IMR-90 (cell line): ENCODE measurements at regions not wholly inside any gene's neighbourhood (a gene's known extent, or its start where the extent isn't known, plus 50 kb on each side); places are given as distances from the start of the nearest gene placed in this dataset.

Experiments used
- ATAC-seq: fragments of 200-7000 bp; cut with Tn5 transposase; 2 replicates; pipeline ENCODE4 v1.9.1; 2020; ENCODE audit warnings: low read depth, mild to moderate bottlenecking, moderate library complexity
- BruUV-seq: library from RNA; stranded (reverse); fragments of 400-500 nt; replicated peaks from 2 replicates; lab custom pipeline; 2021; lab: Mats Ljungman, UMichigan
- CTCF ChIA-PET: fragments of 300-600 bp; formaldehyde crosslinking; extraction: SDS; loops from one replicate; lab custom pipeline; 2021; ENCODE audit warnings: antibody characterized with exemption; lab: Yijun Ruan, JAX
- POLR2A ChIA-PET: fragments of 300-600 bp; sonication (Branson Sonifier 250); formaldehyde crosslinking; loops from one replicate; lab custom pipeline; 2022; ENCODE audit warnings: antibody characterized with exemption; ENCODE audit not compliant: unreplicated experiment; lab: Charles Lee
- DNase-seq: peaks from one replicate; pipeline ENCODE4 v3.0.0; 2013
- H2AFZ ChIP-seq: replicated peaks from 2 replicates; pipeline ENCODE3; 2013; ENCODE audit warnings: low read length, mild to moderate bottlenecking; ENCODE audit not compliant: poor library complexity
- H2AK5ac ChIP-seq: 2 replicates; pipeline ENCODE4 v1.6.1; 2013; ENCODE audit warnings: low read depth, low read length, inconsistent platforms
- H2AK9ac ChIP-seq: replicated peaks from 2 replicates; pipeline ENCODE3; 2013; ENCODE audit warnings: mild to moderate bottlenecking, low read depth, low read length, moderate library complexity; ENCODE audit not compliant: poor library complexity
- H2BK120ac ChIP-seq: 2 replicates; pipeline ENCODE4 v1.6.1; 2013; ENCODE audit warnings: low read depth, low read length, inconsistent platforms
- H2BK15ac ChIP-seq: 3 replicates; pipeline ENCODE4 v1.6.1; 2013; ENCODE audit warnings: low read depth, low read length, inconsistent platforms
- H2BK20ac ChIP-seq: 2 replicates; pipeline ENCODE4 v1.6.1; 2013; ENCODE audit warnings: low read depth, mild to moderate bottlenecking, inconsistent platforms, low read length, moderate library complexity
- H2BK5ac ChIP-seq: 2 replicates; pipeline ENCODE4 v1.6.1; 2013; ENCODE audit warnings: mild to moderate bottlenecking, low read depth, low read length, inconsistent platforms; ENCODE audit not compliant: poor library complexity, severe bottlenecking
- H3K14ac ChIP-seq: replicated peaks from 2 replicates; pipeline ENCODE4 v1.6.1; 2013; ENCODE audit warnings: low read depth, low read length, inconsistent platforms
- H3K18ac ChIP-seq: 2 replicates; pipeline ENCODE4 v1.6.1; 2013; ENCODE audit warnings: low read depth, low read length, control low read depth
- H3K23ac ChIP-seq: 2 replicates; pipeline ENCODE4 v1.6.1; 2013; ENCODE audit warnings: low read depth, low read length, inconsistent platforms
- H3K27ac ChIP-seq: 2 replicates; pipeline ENCODE4 v1.5.1; 2013; ENCODE audit warnings: mild to moderate bottlenecking, control low read depth, low read length; ENCODE audit not compliant: insufficient read depth
- H3K27me3 ChIP-seq: 2 replicates; pipeline ENCODE4 v1.6.1; 2013; ENCODE audit warnings: low read length; ENCODE audit not compliant: control insufficient read depth, insufficient read depth
- H3K36me3 ChIP-seq: 2 replicates; pipeline ENCODE4 v1.6.1; 2013; ENCODE audit warnings: low read length, mixed read lengths; ENCODE audit not compliant: control insufficient read depth, insufficient read depth
- H3K4ac ChIP-seq: 2 replicates; pipeline ENCODE4 v1.6.1; 2013; ENCODE audit warnings: low read depth, low read length, inconsistent platforms
- H3K4me1 ChIP-seq: 2 replicates; pipeline ENCODE4 v1.6.1; 2013; ENCODE audit warnings: low read length, mixed read lengths; ENCODE audit not compliant: control insufficient read depth, insufficient read depth
- H3K4me2 ChIP-seq: 2 replicates; pipeline ENCODE4 v1.6.1; 2013; ENCODE audit warnings: low read depth, mild to moderate bottlenecking, control low read depth, low read length, moderate library complexity
- H3K4me3 ChIP-seq: 2 replicates; pipeline ENCODE4 v1.5.1; 2013; ENCODE audit warnings: low read depth, mild to moderate bottlenecking, control low read depth, low read length, moderate library complexity; ENCODE audit not compliant: insufficient read depth
- H3K56ac ChIP-seq: 2 replicates; pipeline ENCODE4 v1.6.1; 2013; ENCODE audit warnings: low read length, inconsistent platforms; ENCODE audit not compliant: insufficient read depth; ENCODE audit errors: extremely low read depth
- H3K79me1 ChIP-seq, 2 experiments: 2 replicates each; pipeline ENCODE4 v1.6.1; 2013; ENCODE audit warnings: low read length in 2 of 2, inconsistent platforms in 1 of 2, low read depth in 1 of 2
- H3K9ac ChIP-seq: 2 replicates; pipeline ENCODE4 v1.6.1; 2013; ENCODE audit warnings: low read depth, low read length, control low read depth
- H3K9me1 ChIP-seq: 2 replicates; pipeline ENCODE4 v1.6.1; 2013; ENCODE audit warnings: low read length, inconsistent platforms; ENCODE audit not compliant: insufficient read depth
- H3K9me3 ChIP-seq: 2 replicates; pipeline ENCODE4 v1.6.1; 2013; ENCODE audit warnings: low read length; ENCODE audit not compliant: control insufficient read depth, insufficient read depth
- H4K20me1 ChIP-seq: 2 replicates; pipeline ENCODE4 v1.6.1; 2013; ENCODE audit warnings: low read length, inconsistent platforms; ENCODE audit not compliant: insufficient read depth
- H4K5ac ChIP-seq: 2 replicates; pipeline ENCODE4 v1.6.1; 2013; ENCODE audit warnings: mild to moderate bottlenecking, low read depth, low read length, control low read depth
- H4K8ac ChIP-seq, 2 experiments: 2 replicates each; pipeline ENCODE4 v1.6.1; 2013; ENCODE audit warnings: low read depth in 2 of 2, low read length in 2 of 2, control low read depth in 1 of 2, inconsistent platforms in 1 of 2
- H4K91ac ChIP-seq: 2 replicates; pipeline ENCODE4 v1.6.1; 2013; ENCODE audit warnings: low read depth, low read length, inconsistent platforms; ENCODE audit not compliant: insufficient read depth
- BHLHE40 ChIP-seq: fragments of 150-350 bp; IDR thresholded peaks from 2 replicates; pipeline ENCODE4 v1.6.1; 2016; ENCODE audit warnings: mild to moderate bottlenecking, low read depth, low read length
- CEBPB ChIP-seq: IDR thresholded peaks from 2 replicates; pipeline ENCODE4 v1.6.1; 2012; ENCODE audit warnings: low read depth, low read length, improper control_type of control experiment
- CHD1 ChIP-seq: IDR thresholded peaks from 2 replicates; pipeline ENCODE4 v1.6.1; 2012; ENCODE audit warnings: low read depth, low read length, improper control_type of control experiment
- CTCF ChIP-seq: conservative IDR thresholded peaks from 2 replicates; pipeline ENCODE4 v1.5.1; 2012; ENCODE audit warnings: mild to moderate bottlenecking, low read depth, low read length, improper control_type of control experiment
- ELK1 ChIP-seq: fragments of 150-350 bp; IDR thresholded peaks from 2 replicates; pipeline ENCODE4 v1.6.1; 2016; ENCODE audit warnings: low read depth, mild to moderate bottlenecking, low read length, moderate library complexity, borderline replicate concordance
- FOS ChIP-seq: fragments of 150-350 bp; IDR thresholded peaks from 2 replicates; pipeline ENCODE4 v1.6.1; 2016; ENCODE audit warnings: low read depth, low read length
- MAFK ChIP-seq: IDR thresholded peaks from 2 replicates; pipeline ENCODE4 v1.6.1; 2012; ENCODE audit warnings: low read depth, low read length, improper control_type of control experiment
- MAZ ChIP-seq: IDR thresholded peaks from 2 replicates; pipeline ENCODE4 v1.6.1; 2012; ENCODE audit warnings: low read depth, mild to moderate bottlenecking, low read length, improper control_type of control experiment, moderate library complexity, borderline replicate concordance
- MXI1 ChIP-seq: IDR thresholded peaks from 2 replicates; pipeline ENCODE4 v1.6.1; 2012; ENCODE audit warnings: low read depth, mild to moderate bottlenecking, low read length, moderate library complexity, borderline replicate concordance
- NFE2L2 ChIP-seq: fragments of 150-350 bp; IDR thresholded peaks from 2 replicates; pipeline ENCODE4 v1.6.1; 2016; ENCODE audit warnings: low read depth, mild to moderate bottlenecking, low read length
- POLR2A ChIP-seq: IDR thresholded peaks from 2 replicates; pipeline ENCODE4 v1.6.1; 2012; ENCODE audit warnings: mild to moderate bottlenecking, low read depth, low read length
- RAD21 ChIP-seq: IDR thresholded peaks from 2 replicates; pipeline ENCODE4 v1.6.1; 2012; ENCODE audit warnings: low read length, improper control_type of control experiment
- RCOR1 ChIP-seq: IDR thresholded peaks from 2 replicates; pipeline ENCODE4 v1.6.1; 2012; ENCODE audit warnings: mild to moderate bottlenecking, low read length, improper control_type of control experiment; ENCODE audit not compliant: insufficient replicate concordance
- RFX5 ChIP-seq: IDR thresholded peaks from 2 replicates; pipeline ENCODE4 v1.8.0; 2012; ENCODE audit warnings: low read depth, mild to moderate bottlenecking, low read length, moderate library complexity
- SMC3 ChIP-seq: fragments of 150-350 bp; IDR thresholded peaks from 2 replicates; pipeline ENCODE4 v1.6.1; 2016; ENCODE audit warnings: low read depth, mild to moderate bottlenecking, antibody characterized with exemption, low read length, moderate library complexity
- USF2 ChIP-seq: fragments of 150-350 bp; IDR thresholded peaks from 2 replicates; pipeline ENCODE4 v1.6.1; 2017; ENCODE audit warnings: mild to moderate bottlenecking, antibody characterized with exemption, low read length, low read depth
- WGBS, 2 experiments: methylation state at CpG; one replicate each; pipeline versions ENCODE4 v1.1.5 to v1.1.7; 2013; ENCODE audit warnings: missing lambda C conversion rate in 2 of 2; ENCODE audit not compliant: insufficient read length in 1 of 2; ENCODE audit errors: extremely low coverage in 2 of 2; 5-methylcytosine and 5-hydroxymethylcytosine counted together
- dilution Hi-C: fragments of 300-500 bp; cut with HindIII; formaldehyde crosslinking; loops from one replicate; pipeline ENCODE4 v1.14.3; 2018; ENCODE audit warnings: low sequenced_read_pairs; ENCODE audit not compliant: unreplicated experiment
- in situ Hi-C: fragments of 300-500 bp; cut with MboI; formaldehyde crosslinking; loops from 3 replicates; pipeline ENCODE4 v1.14.3; 2019; ENCODE audit warnings: low sequenced_read_pairs, inconsistent platforms, mixed read lengths
- intact Hi-C: fragments of 100-400 bp; cut with micrococcal nuclease; formaldehyde crosslinking; loops from 2 replicates; pipeline ENCODE4 v1.10.0; 2022

- Histone ChIP-seq H3K4ac (no peak overlapping the region), H2BK5ac (no peak overlapping the region), H4K20me1 (no peaks in the 10 kb centered on the region), H2BK120ac (no peak overlapping the region), H3K27me3 (no peaks in the 10 kb centered on the region), H2BK20ac (no peak overlapping the region), H3K18ac (no peak overlapping the region), H4K91ac (no peak overlapping the region), H3K4me3 (no peak overlapping the region), H3K14ac (no peak overlapping the region), H3K27ac (no peak overlapping the region), H3K79me1 (no peaks in the 10 kb centered on the region), H2AK9ac (no peak overlapping the region), H2AK5ac (no peak overlapping the region), H3K36me3 (no peaks in the 10 kb centered on the region), H3K9me1 (no peaks in the 10 kb centered on the region), H3K4me2 (no peak overlapping the region), H2AFZ (no peak overlapping the region), H4K5ac (no peak overlapping the region), H2BK15ac (no peak overlapping the region), H3K4me1 (no peaks in the 10 kb centered on the region), H3K9ac (no peak overlapping the region), H3K56ac (no peak overlapping the region), H3K9me3 (no peaks in the 10 kb centered on the region), H3K23ac (no peak overlapping the region), H4K8ac (no peak overlapping the region)
- TF ChIP-seq SMC3 (no peak), MXI1 (no peak), MAZ (no peak), FOS (no peak), MAFK (no peak), RFX5 (no peak), POLR2A (no peak), CHD1 (no peak), CTCF (no peak), CEBPB (no peak), BHLHE40 (no peak), RCOR1 (no peak), NFE2L2 (no peak), RAD21 (no peak), USF2 (no peak), ELK1 (no peak)
- POLR2A ChIA-PET = no interaction called here
- dilution Hi-C loops (no loop called here), in situ Hi-C loops (no loop called here), intact Hi-C loops (no loop called here)
- no peak for ATAC-seq
- no CpG with 5 or more reads among the region's 2 CpGs for WGBS, 2 experiments
- CTCF ChIA-PET = no interaction called here
- BruUV-seq = no TSS peak
- DNase-seq = no peak
Observed at GRCh38 chr2:145138626-145139025, 618.7 kb upstream of the ZEB2 start.
